Kidney epithelial cell (primary cell): ENCODE measurements at regions not wholly inside any gene's neighbourhood (a gene's known extent, or its start where the extent isn't known, plus 50 kb on each side); places are given as distances from the start of the nearest gene placed in this dataset.

Experiments used
- DNase-seq: peaks from one replicate; pipeline ENCODE4 v3.0.0-alpha.2; 2010; ENCODE audit warnings: low read depth
- H3K27me3 ChIP-seq: 2 replicates; pipeline ENCODE4 v1.6.0; 2011; ENCODE audit warnings: low read length; ENCODE audit not compliant: control insufficient read depth, insufficient read depth
- H3K36me3 ChIP-seq: 2 replicates; pipeline ENCODE4 v1.5.1; 2011; ENCODE audit warnings: low read length; ENCODE audit not compliant: control insufficient read depth, insufficient read depth
- H3K4me3 ChIP-seq: 2 replicates; pipeline ENCODE4 v1.5.1; 2011; ENCODE audit warnings: low read depth, mild to moderate bottlenecking, control low read depth, low read length
- CTCF ChIP-seq: IDR thresholded peaks from 2 replicates; pipeline ENCODE4 v1.5.1; 2011; ENCODE audit warnings: mild to moderate bottlenecking, moderate library complexity, low read length, control low read depth, inconsistent platforms; ENCODE audit not compliant: insufficient read depth, poor library complexity, severe bottlenecking

DNA sequence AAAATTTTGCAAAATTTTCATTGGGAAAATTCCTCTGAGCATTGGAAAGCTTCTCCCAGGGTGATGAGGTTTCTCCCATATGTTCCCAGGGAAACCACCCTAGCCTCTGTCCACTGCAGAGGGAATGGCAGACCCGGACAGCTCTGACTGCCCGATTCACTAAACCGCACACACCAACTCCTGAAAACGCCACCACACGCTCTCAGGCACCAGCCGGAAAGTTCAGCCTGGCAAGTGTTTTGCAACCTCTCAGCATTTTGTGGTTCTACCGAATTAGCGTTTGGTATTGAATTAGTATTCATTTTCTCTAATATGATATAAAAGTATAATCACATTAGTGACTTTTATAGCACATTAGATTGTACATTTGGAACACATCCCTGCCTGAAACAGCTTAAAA, 213.4 kb downstream of the PHETA1 start:
- H3K36me3 ChIP-seq: no peaks in the 10 kb centered on the region
- H3K4me3 ChIP-seq: no peak overlapping the region

GRCh38 chr12:111155020-111155419, 213.9 kb downstream of the PHETA1 start:
- H3K36me3 ChIP-seq: no peaks in the 10 kb centered on the region
- peaks cover 21% of the 10 kb centered on the region for H3K27me3 ChIP-seq
- TF ChIP-seq CTCF: no peak
- no peak for DNase-seq
- no peak overlapping the region for H3K4me3 ChIP-seq

More for the DNA sequence above, 213.4 kb downstream of the PHETA1 start:
- no peak for DNase-seq
- no peak for TF ChIP-seq CTCF
- H3K27me3 ChIP-seq: peaks cover 19% of the 10 kb centered on the region

- no peak for DNase-seq
- Histone ChIP-seq H3K27me3 (peaks cover 21% of the 10 kb centered on the region), H3K36me3 (no peaks in the 10 kb centered on the region), H3K4me3 (no peak overlapping the region)
- TF ChIP-seq CTCF: no peak
Observed at GRCh38 chr12:111154147-111154834, 214.6 kb downstream of the PHETA1 start.

DNA sequence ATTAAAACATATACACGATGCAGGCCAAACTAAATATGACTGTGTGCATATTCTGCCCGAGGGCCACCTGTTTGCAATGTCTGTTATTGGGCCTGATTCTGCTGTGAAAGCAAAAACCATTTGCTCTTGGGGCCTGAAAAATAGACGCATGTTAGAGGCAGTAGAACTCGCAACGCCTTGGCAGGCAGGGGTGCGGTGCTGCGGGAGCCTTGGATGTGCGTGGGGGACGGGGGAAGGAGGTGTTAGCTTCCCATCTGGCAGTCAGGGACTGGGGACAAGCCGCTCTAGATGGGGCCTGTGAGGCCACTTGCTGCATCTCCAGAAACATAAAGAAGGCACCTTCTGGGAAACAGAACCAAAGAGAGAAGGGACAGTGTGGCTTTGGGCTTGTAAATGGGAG, 216.3 kb downstream of the PHETA1 start:
- Histone ChIP-seq H3K4me3 (no peak overlapping the region), H3K27me3 (peaks cover 21% of the 10 kb centered on the region), H3K36me3 (no peaks in the 10 kb centered on the region)
- DNase-seq: no peak
- TF ChIP-seq CTCF: no peak

DNA sequence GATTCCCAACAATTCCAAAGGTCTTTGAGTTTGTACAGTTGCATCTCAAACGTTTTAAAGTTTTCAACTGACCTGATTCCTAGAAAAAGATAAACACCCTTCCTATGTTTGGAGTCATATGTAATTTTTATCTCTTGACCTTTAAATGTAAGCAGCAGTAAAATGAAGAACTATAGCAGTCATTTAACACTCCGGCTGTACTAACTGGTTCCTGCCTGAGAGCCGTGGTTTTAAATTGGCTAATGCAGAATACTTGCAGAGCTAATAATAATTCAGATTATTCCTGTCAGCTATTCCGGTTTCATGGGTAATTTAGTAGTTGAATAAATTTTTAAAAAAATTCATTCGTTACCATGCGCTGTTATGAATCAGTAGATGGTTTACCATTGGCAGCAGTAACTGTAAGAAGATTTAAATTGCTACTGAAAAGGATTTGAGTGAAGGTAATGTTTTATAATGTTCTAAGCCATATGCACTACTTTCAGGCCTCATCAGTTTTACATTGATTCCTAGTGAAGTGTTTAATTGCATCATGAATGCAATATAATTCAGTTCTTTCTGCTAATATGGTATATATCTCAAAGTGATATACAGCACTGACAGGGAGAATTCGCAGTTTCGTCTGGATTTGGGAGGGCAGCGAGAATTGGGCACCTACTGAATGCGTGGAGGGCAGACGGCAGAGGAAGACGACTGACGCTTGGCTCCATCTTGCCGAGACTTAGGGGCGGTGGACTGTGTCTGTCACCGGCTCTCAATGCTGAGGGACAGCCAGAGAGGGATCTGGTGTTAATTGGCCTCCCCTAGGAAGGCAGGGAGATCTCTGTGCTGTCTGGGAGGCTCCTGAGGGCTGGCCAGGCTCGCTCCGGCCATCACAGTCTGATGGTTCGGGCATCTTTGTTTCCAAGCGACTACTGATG, 217.7 kb downstream of the PHETA1 start:
- peaks cover 21% of the 10 kb centered on the region for H3K27me3 ChIP-seq
- no peak for DNase-seq
- H3K4me3 ChIP-seq: no peak overlapping the region
- no peak for TF ChIP-seq CTCF
- H3K36me3 ChIP-seq: no peaks in the 10 kb centered on the region
